H9 (cell line): ENCODE measurements at regions not wholly inside any gene's neighbourhood (a gene's known extent, or its start where the extent isn't known, plus 50 kb on each side); places are given as distances from the start of the nearest gene placed in this dataset.

Experiments
- DNase-seq: peaks from one replicate; pipeline ENCODE4 v3.0.0-alpha.2; 2017
- H2AFZ ChIP-seq: one replicate; pipeline ENCODE4 v1.6.1; 2013; ENCODE audit warnings: mild to moderate bottlenecking, low read length, control low read depth, moderate library complexity
- H2AK5ac ChIP-seq: 2 replicates; pipeline ENCODE4 v1.6.1; 2013; ENCODE audit warnings: low read length, control low read depth, mixed read lengths; ENCODE audit not compliant: insufficient read length
- H2BK120ac ChIP-seq: one replicate; pipeline ENCODE4 v1.6.1; 2013; ENCODE audit warnings: low read depth, mild to moderate bottlenecking, low read length, control low read depth, inconsistent platforms; ENCODE audit not compliant: poor library complexity, severe bottlenecking
- H2BK12ac ChIP-seq: 2 replicates; pipeline ENCODE4 v1.6.1; 2013; ENCODE audit warnings: low read length, control low read depth, mixed read lengths, low read depth; ENCODE audit not compliant: insufficient read length
- H2BK15ac ChIP-seq: 2 replicates; pipeline ENCODE4 v1.6.1; 2013; ENCODE audit warnings: low read depth, low read length, control low read depth
- H2BK20ac ChIP-seq: one replicate; pipeline ENCODE4 v1.6.1; 2013; ENCODE audit warnings: low read depth, mild to moderate bottlenecking, low read length, control low read depth, inconsistent platforms; ENCODE audit not compliant: poor library complexity, severe bottlenecking
- H2BK5ac ChIP-seq: 2 replicates; pipeline ENCODE4 v1.6.1; 2013; ENCODE audit warnings: low read length, control low read depth, mixed read lengths; ENCODE audit not compliant: insufficient read length
- H3K14ac ChIP-seq: 2 replicates; pipeline ENCODE4 v1.6.1; 2013; ENCODE audit warnings: low read length, control low read depth; ENCODE audit not compliant: insufficient read depth
- H3K18ac ChIP-seq: 2 replicates; pipeline ENCODE4 v1.6.1; 2013; ENCODE audit warnings: low read depth, mild to moderate bottlenecking, mixed read lengths, low read length, control low read depth; ENCODE audit not compliant: insufficient read length
- H3K23ac ChIP-seq: 2 replicates; pipeline ENCODE4 v1.6.1; 2013; ENCODE audit warnings: low read length, control low read depth, mixed read lengths, low read depth; ENCODE audit not compliant: insufficient read length
- H3K23me2 ChIP-seq: 2 replicates; pipeline ENCODE4 v1.6.1; 2013; ENCODE audit warnings: low read depth, mild to moderate bottlenecking, mixed read lengths, low read length, control low read depth; ENCODE audit not compliant: insufficient read length, poor library complexity, severe bottlenecking
- H3K27ac ChIP-seq: 2 replicates; pipeline ENCODE4 v1.5.1; 2013; ENCODE audit warnings: low read length, control low read depth, mixed read lengths, low read depth; ENCODE audit not compliant: insufficient read length
- H3K27me3 ChIP-seq: 2 replicates; pipeline ENCODE4 v1.6.1; 2013; ENCODE audit warnings: low read length, control low read depth, inconsistent platforms; ENCODE audit not compliant: insufficient read depth
- H3K4ac ChIP-seq: 2 replicates; pipeline ENCODE4 v1.6.1; 2013; ENCODE audit warnings: low read depth, mild to moderate bottlenecking, control low read depth, inconsistent platforms, low read length, moderate library complexity
- H3K4me1 ChIP-seq: 2 replicates; pipeline ENCODE4 v1.6.1; 2013; ENCODE audit warnings: low read length, control low read depth, inconsistent platforms; ENCODE audit not compliant: insufficient read depth
- H3K4me2 ChIP-seq: 2 replicates; pipeline ENCODE4 v1.6.1; 2013; ENCODE audit warnings: low read length, control low read depth, mixed read lengths; ENCODE audit not compliant: insufficient read length, insufficient read depth
- H3K56ac ChIP-seq: 2 replicates; pipeline ENCODE4 v1.6.1; 2013; ENCODE audit warnings: low read depth, mild to moderate bottlenecking, mixed read lengths, low read length, control low read depth; ENCODE audit not compliant: insufficient read length
- H3K79me1 ChIP-seq: 2 replicates; pipeline ENCODE4 v1.6.1; 2013; ENCODE audit warnings: low read depth, mild to moderate bottlenecking, moderate library complexity, low read length, control low read depth, inconsistent platforms; ENCODE audit not compliant: insufficient read depth, poor library complexity, severe bottlenecking
- H3K79me2 ChIP-seq: 2 replicates; pipeline ENCODE4 v1.6.1; 2013; ENCODE audit warnings: low read length, control low read depth, inconsistent platforms; ENCODE audit not compliant: insufficient read depth
- H3K9ac ChIP-seq: 2 replicates; pipeline ENCODE4 v1.6.1; 2013; ENCODE audit warnings: low read length, control low read depth, mixed read lengths; ENCODE audit not compliant: insufficient read length; ENCODE audit errors: extremely low read depth
- H3K9me3 ChIP-seq: one replicate; pipeline ENCODE4 v1.6.1; 2013; ENCODE audit warnings: low read depth, low read length, inconsistent platforms; ENCODE audit not compliant: control insufficient read depth
- H3T11ph ChIP-seq: one replicate; pipeline ENCODE4 v1.6.1; 2013; ENCODE audit warnings: mild to moderate bottlenecking, low read length, control low read depth, inconsistent platforms
- H4K20me1 ChIP-seq: one replicate; pipeline ENCODE4 v1.6.1; 2013; ENCODE audit not compliant: control insufficient read depth, insufficient read length, insufficient read depth
- H4K5ac ChIP-seq: 2 replicates; pipeline ENCODE4 v1.6.1; 2013; ENCODE audit warnings: low read depth, mild to moderate bottlenecking, mixed read lengths, low read length, control low read depth; ENCODE audit not compliant: insufficient read length
- H4K8ac ChIP-seq: replicated peaks from 2 replicates; pipeline ENCODE4 v1.6.1; 2013; ENCODE audit warnings: low read length, control low read depth, mixed read lengths, low read depth; ENCODE audit not compliant: insufficient read length
- H4K91ac ChIP-seq: 2 replicates; pipeline ENCODE4 v1.6.1; 2013; ENCODE audit warnings: low read depth, mild to moderate bottlenecking, moderate library complexity, mixed read lengths, low read length, control low read depth; ENCODE audit not compliant: insufficient read length
- H3K27ac Mint-ChIP-seq, 3 experiments: 2 replicates in 2 of 3; 3 replicates in 1 of 3; pipeline ENCODE4 v1.8.0; 2020 to 2021; ENCODE audit warnings: mixed read lengths in 3 of 3, mild to moderate bottlenecking in 1 of 3, moderate library complexity in 1 of 3
- H3K27me3 Mint-ChIP-seq: 2 replicates; pipeline ENCODE4 v1.8.0; 2021; ENCODE audit warnings: low read depth, mild to moderate bottlenecking, moderate library complexity, mixed read lengths
- H3K36me3 Mint-ChIP-seq, 3 experiments: 2 replicates in 2 of 3; 3 replicates in 1 of 3; pipeline ENCODE4 v1.8.0; 2020 to 2021; ENCODE audit warnings: low read depth in 3 of 3, mixed read lengths in 3 of 3; ENCODE audit not compliant: insufficient read depth in 1 of 3
- H3K4me1 Mint-ChIP-seq, 2 experiments: 2 replicates each; pipeline ENCODE4 v1.8.0; 2020; ENCODE audit warnings: mixed read lengths in 2 of 2
- H3K4me3 Mint-ChIP-seq, 2 experiments: 2 replicates in 1 of 2; 3 replicates in 1 of 2; pipeline ENCODE4 v1.8.0; 2020 to 2021; ENCODE audit warnings: mild to moderate bottlenecking in 2 of 2, mixed read lengths in 2 of 2, moderate library complexity in 1 of 2
- H3K9me3 Mint-ChIP-seq, 2 experiments: 2 replicates in 1 of 2; 3 replicates in 1 of 2; pipeline ENCODE4 v1.8.0; 2020; ENCODE audit warnings: mild to moderate bottlenecking in 2 of 2, mixed read lengths in 2 of 2, moderate library complexity in 1 of 2
- CTCF ChIP-seq: fragments of 200-600 bp; sonication (generic); conservative IDR thresholded peaks from 3 replicates; pipeline ENCODE4 v1.8.0; 2021; ENCODE audit warnings: antibody characterized with exemption, mild to moderate bottlenecking
- WGBS: extraction: QIAGEN DNeasy Blood & Tissue Kit; methylation state at CpG from one replicate; pipeline ENCODE4 v1.1.7; 2013; ENCODE audit warnings: missing lambda C conversion rate, low lambda C conversion rate, mixed read lengths; ENCODE audit not compliant: insufficient read length; ENCODE audit errors: extremely low coverage; 5-methylcytosine and 5-hydroxymethylcytosine counted together

GRCh38 chr20:52893498-52893897 lies 78.7 kb upstream of the TSHZ2 start:
- Histone ChIP-seq H3K9ac (no peak overlapping the region), H3K27me3 (no peaks in the 10 kb centered on the region), H3K4me1 (no peaks in the 10 kb centered on the region), H3K14ac (no peak overlapping the region), H3K23me2 (no peaks in the 10 kb centered on the region), H3K27ac (no peak overlapping the region), H2BK12ac (no peak overlapping the region), H3K56ac (no peak overlapping the region), H2BK5ac (no peak overlapping the region), H2BK15ac (no peak overlapping the region), H2BK120ac (no peak overlapping the region), H2AK5ac (no peak overlapping the region), H4K5ac (no peak overlapping the region), H3T11ph (no peak overlapping the region), H3K18ac (no peak overlapping the region), H3K9me3 (no peaks in the 10 kb centered on the region), H3K79me2 (no peaks in the 10 kb centered on the region), H3K23ac (no peak overlapping the region), H3K4me2 (no peak overlapping the region), H3K79me1 (no peaks in the 10 kb centered on the region), H3K4ac (no peak overlapping the region), H2BK20ac (no peak overlapping the region), H4K8ac (no peak overlapping the region), H4K91ac (no peak overlapping the region), H2AFZ (no peak overlapping the region), H4K20me1 (no peaks in the 10 kb centered on the region)
- Mint-ChIP-seq H3K27ac (no peak overlapping the region), H3K4me3 (no peak overlapping the region), H3K27me3 (no peaks in the 10 kb centered on the region), H3K4me1 (peaks cover 3 to 5% of the 10 kb centered on the region in 2 experiments; a peak in 3 of 4 replicates), H3K9me3 (no peaks in the 10 kb centered on the region; a peak in 1 of 5 replicates), H3K36me3 (no peaks in the 10 kb centered on the region)
- no CpG with 5 or more reads among the region's 4 CpGs for WGBS
- DNase-seq: no peak
- TF ChIP-seq CTCF: no peak
